GM12872 (cell line): ENCODE measurements at regions not wholly inside any gene's neighbourhood (a gene's known extent, or its start where the extent isn't known, plus 50 kb on each side); places are given as distances from the start of the nearest gene placed in this dataset.

ENCODE experiments used
- CTCF ChIP-seq: IDR thresholded peaks from 3 replicates; pipeline ENCODE4 v1.5.1; 2011; ENCODE audit warnings: low read depth, mild to moderate bottlenecking, low read length, moderate library complexity; ENCODE audit not compliant: insufficient read depth

DNA sequence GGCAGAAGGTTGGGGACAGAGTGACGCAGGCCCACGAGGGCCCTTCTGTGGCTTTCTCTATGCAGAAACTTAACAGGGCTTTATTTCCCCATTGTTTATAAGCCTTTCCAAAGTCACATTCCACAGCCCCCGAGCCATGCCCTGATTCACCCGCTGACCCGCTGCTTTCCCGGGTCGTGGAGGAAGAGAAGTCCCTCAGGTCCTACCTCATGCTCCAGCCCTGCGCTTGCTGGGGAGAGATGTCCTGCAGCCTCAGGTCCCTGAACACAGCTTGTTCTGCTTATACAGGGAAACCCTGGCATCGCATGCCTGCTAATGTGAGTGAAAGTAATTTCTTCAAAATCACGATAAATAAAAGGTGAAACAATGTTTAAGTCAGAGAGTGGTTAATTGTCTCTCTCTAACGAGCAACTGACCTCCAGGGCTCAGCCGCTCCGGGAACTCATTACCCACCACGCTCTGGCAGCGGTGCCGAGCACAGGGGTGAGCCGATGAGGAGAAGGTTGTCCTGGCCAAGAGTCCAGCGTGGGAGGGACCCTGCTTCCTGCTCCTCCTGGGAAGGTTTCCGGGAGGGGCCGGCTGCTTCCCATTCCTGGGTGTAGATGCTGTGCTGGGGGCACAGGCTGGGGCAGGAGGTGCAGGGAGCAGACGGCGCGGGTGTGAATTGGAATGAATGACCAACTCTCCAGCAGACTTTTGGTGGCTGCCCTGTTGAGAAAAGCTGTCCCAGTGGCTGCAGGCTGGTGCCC, 595.2 kb downstream of the BRD1 start:
- TF ChIP-seq CTCF, result no peak

DNA sequence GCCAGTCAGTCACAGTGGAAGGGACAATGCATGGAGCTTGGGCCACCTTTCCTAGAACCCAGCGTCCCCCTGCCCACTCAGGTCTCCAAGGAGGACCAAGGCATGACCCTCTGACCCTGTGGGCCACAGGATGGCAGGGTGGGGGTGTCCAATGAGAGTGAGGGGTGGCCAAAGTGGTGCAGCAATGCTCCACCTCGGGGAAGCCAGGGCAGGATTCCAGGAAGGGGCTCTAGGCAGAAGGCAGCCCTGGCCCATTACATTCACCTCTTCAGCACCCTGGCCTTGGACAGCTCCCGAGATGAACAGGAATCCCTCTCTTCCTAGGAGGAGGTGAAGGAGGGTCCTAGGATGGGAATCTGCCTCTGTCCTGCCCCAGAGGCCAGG, 597.5 kb downstream of the BRD1 start:
- TF ChIP-seq CTCF, result no peak

DNA sequence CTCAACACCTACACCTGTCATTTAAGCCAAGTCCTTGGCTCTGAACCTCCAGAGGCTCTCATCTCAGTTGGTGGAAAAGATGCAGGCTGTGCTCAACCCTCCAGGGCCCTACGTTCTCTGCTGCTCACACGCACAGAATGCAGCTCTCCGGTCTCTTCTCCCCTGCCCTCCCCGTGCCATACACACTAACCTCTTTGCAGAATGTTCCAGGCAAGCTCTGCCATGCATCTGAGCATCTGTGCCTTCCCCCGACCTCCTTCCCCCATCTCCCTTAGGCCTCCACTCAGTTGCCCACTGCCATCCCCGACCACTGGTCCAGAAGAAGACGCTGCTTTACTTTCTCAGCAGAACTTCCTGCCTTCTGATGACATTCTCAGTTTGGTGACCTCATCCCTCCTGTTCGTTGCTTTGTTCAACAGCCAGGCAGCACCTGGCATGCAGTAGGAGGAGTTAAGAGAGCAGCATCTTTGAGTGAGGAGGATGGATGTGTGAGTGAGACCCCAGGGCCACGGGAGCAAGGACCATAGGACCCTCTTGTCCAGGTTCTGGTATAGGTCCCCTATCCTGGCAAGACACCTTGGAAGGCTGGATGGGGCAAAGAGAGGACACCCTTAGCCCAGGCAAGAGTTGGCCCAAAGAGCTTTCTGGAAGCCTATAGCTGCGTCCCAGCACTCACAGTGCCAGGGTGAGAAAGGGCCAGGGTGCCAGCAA, 598.0 kb downstream of the BRD1 start:
- TF ChIP-seq CTCF, result no peak

DNA sequence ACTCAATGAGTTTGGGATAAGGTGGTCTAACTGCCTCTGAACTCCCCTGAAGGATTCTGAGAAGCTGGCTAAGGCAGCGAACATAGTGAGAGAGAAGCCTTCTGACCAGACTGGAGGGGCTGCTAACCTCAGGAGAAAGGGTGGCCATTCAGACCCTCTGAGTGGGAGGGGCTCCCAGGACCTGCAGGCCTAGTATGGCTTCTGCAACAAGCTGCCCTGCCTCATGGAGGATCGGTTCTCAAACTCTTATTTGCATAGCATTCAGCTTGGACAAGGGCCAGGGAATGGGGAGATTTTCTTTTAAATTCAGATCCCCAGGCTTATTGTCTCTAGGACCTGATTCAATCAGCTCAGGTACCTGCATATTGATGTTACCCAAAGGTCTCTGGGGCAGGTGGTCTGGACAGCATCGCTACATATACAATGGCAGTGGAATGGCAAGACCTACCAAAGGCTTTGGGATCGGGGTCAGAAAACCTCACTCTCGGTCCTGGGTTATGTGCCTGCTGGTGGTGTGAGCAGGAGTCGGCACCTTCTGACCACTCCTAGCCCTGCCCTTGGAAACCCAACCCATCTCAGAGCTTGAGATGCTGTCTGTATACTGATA, 599.1 kb downstream of the BRD1 start:
- no peak for TF ChIP-seq CTCF

- no peak for TF ChIP-seq CTCF
These were observed 600.0 kb downstream of the BRD1 start for GRCh38 chr22:49227670-49228069.

DNA sequence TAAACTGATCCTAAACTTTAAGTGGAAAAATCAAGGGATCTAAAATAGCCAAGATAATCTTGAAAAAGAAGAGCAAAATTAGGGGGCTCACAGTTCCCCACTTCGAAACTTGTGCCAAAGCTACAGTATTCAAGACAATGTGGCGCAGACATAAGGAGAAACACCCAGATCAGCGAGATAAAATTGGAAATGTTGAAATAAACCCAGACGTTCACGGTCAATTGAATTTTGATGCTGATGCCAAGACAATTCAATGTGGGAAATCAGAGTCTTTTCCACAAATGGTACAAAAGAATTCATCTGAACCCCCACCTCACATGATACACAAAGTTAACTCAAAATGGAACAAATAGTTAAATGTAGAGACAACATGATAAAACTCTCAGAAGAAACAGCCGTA, 601.6 kb downstream of the BRD1 start:
- TF ChIP-seq CTCF, result no peak

- no peak for TF ChIP-seq CTCF
These were observed 603.4 kb downstream of the BRD1 start for GRCh38 chr22:49224243-49224642.
